K562 (cell line): ENCODE measurements at regions not wholly inside any gene's neighbourhood (a gene's known extent, or its start where the extent isn't known, plus 50 kb on each side); places are given as distances from the start of the nearest gene placed in this dataset.

Experiments used
- ATAC-seq: fragments of 200-7000 bp; cut with Tn5 transposase; 3 replicates; pipeline ENCODE4 v1.9.1; 2020; ENCODE audit warnings: moderate library complexity
- BruUV-seq: library from RNA; stranded (reverse); fragments of 400-500 nt; replicated peaks from 2 replicates; lab custom pipeline; 2021; lab: Mats Ljungman, UMichigan
- CTCF ChIA-PET: fragments of 300-600 bp; formaldehyde crosslinking; extraction: SDS; loops from one replicate; lab custom pipeline; 2021; ENCODE audit warnings: low intra/inter-chr PET ratio; lab: Yijun Ruan, JAX
- POLR2A ChIA-PET: fragments of 300-600, 350-650 bp; sonication (Branson Sonifier 250); formaldehyde crosslinking; extraction: SDS; loops from one replicate; lab custom pipeline; 2021; ENCODE audit warnings: antibody characterized with exemption, inconsistent platforms; lab: Yijun Ruan, JAX
- DNase-seq, 4 experiments: peaks; one replicate each; pipeline versions ENCODE4 v3.0.0 to v3.0.0-alpha.2; 2011 to 2018; ENCODE audit warnings: low spot score in 3 of 4, mixed read lengths in 3 of 4; ENCODE audit errors: extremely low read depth in 1 of 4
- FAIRE-seq: peaks from 2 replicates; lab custom pipeline; 2011; peaks lifted over from hg19 to GRCh38; lab: Jason Lieb, UNC
- H2AFZ ChIP-seq: 2 replicates; pipeline ENCODE4 v1.6.0; 2011; ENCODE audit warnings: low read depth, low read length, control low read depth, inconsistent platforms
- H3K27ac ChIP-seq: fragments of 200-600 bp; 3 replicates; pipeline ENCODE4 v1.8.0; 2011; ENCODE audit warnings: low read depth, mild to moderate bottlenecking, control low read depth, inconsistent platforms, low read length, moderate library complexity, mixed read lengths; ENCODE audit errors: extremely low read depth
- H3K27me3 ChIP-seq, 2 experiments: fragments of 300-600 bp in 1 of 2; 2 replicates in 1 of 2; 3 replicates in 1 of 2; pipeline versions ENCODE4 v1.6.0 to v1.8.0; 2011; ENCODE audit warnings: inconsistent platforms in 2 of 2, low read length in 2 of 2, mild to moderate bottlenecking in 1 of 2, mixed read lengths in 1 of 2, moderate library complexity in 1 of 2; ENCODE audit not compliant: control insufficient read depth in 2 of 2, insufficient read depth in 2 of 2
- H3K36me3 ChIP-seq: fragments of 300-600 bp; 3 replicates; pipeline ENCODE4 v1.8.0; 2011; ENCODE audit warnings: mild to moderate bottlenecking, low read length, inconsistent platforms; ENCODE audit not compliant: control insufficient read depth, insufficient read depth
- H3K4me1 ChIP-seq, 2 experiments: fragments of 200-600 bp in 1 of 2; replicated peaks in 1 of 2; 2 replicates in 1 of 2; 3 replicates in 1 of 2; pipeline versions ENCODE4 v1.5.1 to v1.8.0; 2011; ENCODE audit warnings: inconsistent platforms in 2 of 2, low read length in 2 of 2, mild to moderate bottlenecking in 1 of 2, mixed read lengths in 1 of 2, moderate library complexity in 1 of 2; ENCODE audit not compliant: control insufficient read depth in 2 of 2, insufficient read depth in 2 of 2
- H3K4me2 ChIP-seq: 2 replicates; pipeline ENCODE4 v1.6.1; 2011; ENCODE audit warnings: low read length, control low read depth, inconsistent platforms, mixed read lengths; ENCODE audit not compliant: insufficient read depth
- H3K4me3 ChIP-seq: fragments of 200-600 bp; sonication (generic), shearing (Covaris generic); 2 replicates; pipeline ENCODE4 v1.5.1; 2016; ENCODE audit warnings: control low read depth, inconsistent platforms
- H3K79me2 ChIP-seq: fragments of 200-600 bp; 3 replicates; pipeline ENCODE4 v1.8.0; 2011; ENCODE audit warnings: low read length, inconsistent platforms; ENCODE audit not compliant: control insufficient read depth, insufficient read depth
- H3K9ac ChIP-seq, 2 experiments: 2 replicates each; pipeline versions ENCODE4 v1.6.0 to v1.6.1; 2011; ENCODE audit warnings: low read depth in 2 of 2, low read length in 2 of 2, control low read depth in 1 of 2, inconsistent platforms in 1 of 2, mild to moderate bottlenecking in 1 of 2, mixed read lengths in 1 of 2; ENCODE audit not compliant: insufficient read depth in 1 of 2
- H3K9me1 ChIP-seq: one replicate; pipeline ENCODE4 v1.6.0; 2011; ENCODE audit warnings: inconsistent platforms, mild to moderate bottlenecking, low read length, moderate library complexity; ENCODE audit not compliant: control insufficient read depth, insufficient read depth
- H3K9me3 ChIP-seq: replicated peaks from 2 replicates; pipeline ENCODE4 v1.5.1; 2011; ENCODE audit warnings: low read depth, low read length, inconsistent platforms; ENCODE audit not compliant: control insufficient read depth, insufficient read depth
- H4K20me1 ChIP-seq: replicated peaks from 2 replicates; pipeline ENCODE4 v1.6.1; 2011; ENCODE audit warnings: low read length, inconsistent platforms, mixed read lengths; ENCODE audit not compliant: control insufficient read depth, insufficient read depth
- ARID3B ChIP-seq: fragments of 250-450 bp; sonication (Bioruptor Pico); IDR thresholded peaks from 2 replicates; pipeline ENCODE4 v1.4.0; 2020; ENCODE audit warnings: borderline replicate concordance
- BRCA1 ChIP-seq, 2 experiments: fragments of 450-650 bp in 1 of 2; sonication (generic) in 1 of 2; formaldehyde crosslinking in 1 of 2; IDR thresholded peaks; 2 replicates each; pipeline versions ENCODE4 v1.5.0 to v1.6.1; 2017 to 2020; ENCODE audit warnings: mild to moderate bottlenecking in 1 of 2, missing genetic modification reagents in 1 of 2
- CTCF ChIP-seq, 3 experiments: IDR thresholded peaks in 2 of 3; conservative IDR thresholded peaks in 1 of 3; 2 replicates each; pipeline ENCODE4 v1.5.1; 2011 to 2012; ENCODE audit warnings: low read length in 3 of 3, mild to moderate bottlenecking in 3 of 3, control low read depth in 2 of 3, improper control_type of control experiment in 1 of 3, inconsistent platforms in 1 of 3, low read depth in 1 of 3, mixed read lengths in 1 of 3, moderate library complexity in 1 of 3; ENCODE audit not compliant: insufficient read depth in 2 of 3
- RFX1 ChIP-seq: fragments of 450-650 bp; IDR thresholded peaks from 2 replicates; pipeline ENCODE4 v1.6.1; 2016; ENCODE audit warnings: mild to moderate bottlenecking, moderate library complexity
- ZC3H8 ChIP-seq: fragments of 450-650 bp; IDR thresholded peaks from 2 replicates; pipeline ENCODE4 v1.6.1; 2017
- WGBS: fragments of 100-300 bp; shearing (Covaris generic); methylation state at CpG from one replicate; pipeline ENCODE4 v1.1.6; 2016; ENCODE audit warnings: low coverage, mixed read lengths; ENCODE audit not compliant: insufficient coverage; ENCODE audit errors: missing lambda C conversion rate; 5-methylcytosine and 5-hydroxymethylcytosine counted together
- in situ Hi-C: fragments of 300-500 bp; cut with MboI; formaldehyde crosslinking; loops from 4 replicates; pipeline ENCODE4 v1.15.0; 2018; ENCODE audit warnings: inconsistent platforms, mixed read lengths
- intact Hi-C: fragments of 100-400 bp; cut with micrococcal nuclease; formaldehyde crosslinking; loops from 2 replicates; pipeline ENCODE4 v1.14.2; 2022

- no peak for TF ChIP-seq CTCF (IDR thresholded peaks at IDR 0.05 in 2 of 3, conservative IDR thresholded peaks at IDR 0.05 in 1 of 3; ENCODE audit: insufficient read depth in 2 of 3, low read depth in 1 of 3, low read length in 3 of 3)
- TF ChIP-seq BRCA1 (IDR thresholded peaks at IDR 0.05): no peak
- TF ChIP-seq BRCA1 (CRISPR knock-in tag; IDR thresholded peaks at IDR 0.05): no peak
These were observed 210.7 kb downstream of the TFAP2C start (continued) for GRCh38 chr20:56839786-56840185.

GRCh38 chr20:56840716-56841261 lies 211.7 kb downstream of the TFAP2C start:
- Histone ChIP-seq H3K79me2 (no peaks in the 10 kb centered on the region), H3K9me3 (no peaks in the 10 kb centered on the region), H3K9ac (no peak overlapping the region), H4K20me1 (no peaks in the 10 kb centered on the region), H3K36me3 (no peaks in the 10 kb centered on the region), H3K9me1 (no peaks in the 10 kb centered on the region), H3K4me3 (no peak overlapping the region), H3K4me1 (no peaks in the 10 kb centered on the region)
- BruUV-seq: no TSS peak
- no peak for DNase-seq
- in situ Hi-C loops: no loop called here
- no peak for ATAC-seq
- CTCF ChIA-PET: no interaction called here
- TF ChIP-seq ARID3B (CRISPR knock-in tag) (no peak), RFX1 (peak; percentile 31; the same call in 1 of the 2 replicates), ZC3H8 (no peak)
- TF ChIP-seq, all 486 proteins: peak for 1
- no peak for FAIRE-seq
- no peak overlapping the region for H3K27ac ChIP-seq
- no peaks in the 10 kb centered on the region for H3K27me3 ChIP-seq
- POLR2A ChIA-PET: interaction anchor here (0.6 kb wide), 1 partner anchor 115 kb away, joined by 3 read pairs; no protein-coding TSS in a partner anchor
- H3K4me2 ChIP-seq: no peak overlapping the region
- intact Hi-C loops: no loop called here
- 0% methylated on average over 3 of the region's 3 CpGs for WGBS
- no peak overlapping the region for H2AFZ ChIP-seq
